ENCODE measurements at regions not wholly inside any gene's neighbourhood (a gene's known extent, or its start where the extent isn't known, plus 50 kb on each side); places are given as distances from the start of the nearest gene placed in this dataset.

DNA sequence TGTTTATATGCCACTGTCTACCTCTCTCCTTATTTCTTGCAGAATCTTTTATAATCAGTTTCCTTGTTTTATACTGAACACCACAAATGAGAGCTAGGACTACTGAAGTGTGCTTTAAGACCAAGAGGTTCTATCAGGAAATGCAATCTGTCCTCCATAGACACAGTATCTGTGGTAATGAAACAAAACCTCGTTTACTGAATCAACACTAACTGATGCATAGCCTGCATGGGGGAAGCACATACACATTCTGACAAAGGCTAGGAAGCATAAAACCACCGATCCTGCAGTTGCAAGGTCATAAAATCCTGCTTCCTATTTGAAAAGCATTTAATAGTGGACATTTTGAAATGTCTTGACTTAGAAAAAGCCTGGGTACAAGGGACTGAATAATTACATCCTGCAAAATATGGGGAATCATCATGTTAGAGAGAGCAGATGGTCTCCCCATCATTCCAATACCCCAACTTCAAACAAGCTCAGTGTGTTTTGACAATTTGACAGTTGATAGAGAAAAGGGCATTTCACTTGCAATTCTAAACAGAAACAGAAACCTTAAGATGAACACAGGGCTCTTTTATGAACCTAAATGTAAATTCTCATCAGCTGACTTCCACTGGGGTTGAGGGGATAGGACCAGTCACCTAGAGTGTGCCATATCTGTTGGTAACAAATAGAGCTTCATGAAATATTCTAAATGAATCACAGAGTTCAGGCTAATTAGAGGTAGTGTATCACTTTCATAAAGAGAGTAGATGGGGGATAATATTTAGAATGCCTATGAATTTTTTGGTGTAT, 1845.6 kb upstream of the PIK3C3 start:
- TF ChIP-seq, protein P1, sequence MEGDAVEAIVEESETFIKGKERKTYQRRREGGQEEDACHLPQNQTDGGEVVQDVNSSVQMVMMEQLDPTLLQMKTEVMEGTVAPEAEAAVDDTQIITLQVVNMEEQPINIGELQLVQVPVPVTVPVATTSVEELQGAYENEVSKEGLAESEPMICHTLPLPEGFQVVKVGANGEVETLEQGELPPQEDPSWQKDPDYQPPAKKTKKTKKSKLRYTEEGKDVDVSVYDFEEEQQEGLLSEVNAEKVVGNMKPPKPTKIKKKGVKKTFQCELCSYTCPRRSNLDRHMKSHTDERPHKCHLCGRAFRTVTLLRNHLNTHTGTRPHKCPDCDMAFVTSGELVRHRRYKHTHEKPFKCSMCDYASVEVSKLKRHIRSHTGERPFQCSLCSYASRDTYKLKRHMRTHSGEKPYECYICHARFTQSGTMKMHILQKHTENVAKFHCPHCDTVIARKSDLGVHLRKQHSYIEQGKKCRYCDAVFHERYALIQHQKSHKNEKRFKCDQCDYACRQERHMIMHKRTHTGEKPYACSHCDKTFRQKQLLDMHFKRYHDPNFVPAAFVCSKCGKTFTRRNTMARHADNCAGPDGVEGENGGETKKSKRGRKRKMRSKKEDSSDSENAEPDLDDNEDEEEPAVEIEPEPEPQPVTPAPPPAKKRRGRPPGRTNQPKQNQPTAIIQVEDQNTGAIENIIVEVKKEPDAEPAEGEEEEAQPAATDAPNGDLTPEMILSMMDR (IDR thresholded peaks at IDR 0.05; ENCODE audit: low read depth, low read length): no peak
- no peak for TF ChIP-seq POLR2A (IDR thresholded peaks at IDR 0.05; ENCODE audit: extremely low read depth, insufficient read length)
- TF ChIP-seq, protein P2, sequence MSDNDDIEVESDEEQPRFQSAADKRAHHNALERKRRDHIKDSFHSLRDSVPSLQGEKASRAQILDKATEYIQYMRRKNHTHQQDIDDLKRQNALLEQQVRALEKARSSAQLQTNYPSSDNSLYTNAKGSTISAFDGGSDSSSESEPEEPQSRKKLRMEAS (IDR thresholded peaks at IDR 0.05; ENCODE audit: low read depth, low read length): no peak
